ENCODE measurements at regions not wholly inside any gene's neighbourhood (a gene's known extent, or its start where the extent isn't known, plus 50 kb on each side); places are given as distances from the start of the nearest gene placed in this dataset.

- CTCF ChIA-PET, result no interaction called here
- no peak overlapping the region for H3K4me2 ChIP-seq
Measured at GRCh38 chr4:91916219-91916618, 387.5 kb upstream of the GRID2 start.

DNA sequence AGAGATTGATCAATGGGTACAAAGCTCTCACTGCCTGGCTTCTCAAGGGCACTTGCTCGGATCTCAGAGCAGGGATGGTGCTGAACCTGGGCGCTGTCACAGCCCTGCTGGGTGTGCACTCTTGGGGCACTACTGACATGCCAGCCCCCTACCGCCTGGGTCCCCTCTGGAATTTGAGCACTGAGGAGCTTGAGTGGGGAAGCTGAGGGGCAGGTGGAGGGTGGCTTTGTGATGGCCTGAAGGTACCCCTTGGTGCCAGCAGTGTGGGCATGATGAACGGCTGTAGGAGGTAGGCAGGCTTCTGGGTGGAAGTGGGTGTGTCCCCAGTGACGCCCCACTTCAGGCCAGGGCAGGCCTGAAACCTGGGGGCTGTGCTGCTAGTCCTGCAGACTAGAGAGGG is 379.1 kb upstream of the GRID2 start:
- H3K9me2 ChIP-seq (ENCODE audit: insufficient read depth), result no peaks in the 10 kb centered on the region
- H3K27ac ChIP-seq, result no peak overlapping the region
- no peak overlapping the region for H3K4me2 ChIP-seq
- ChIA-PET POLR2A (ENCODE audit: unreplicated experiment) (no interaction called here), CTCF (no interaction called here)
- no TSS peak for BruUV-seq (replicated peaks)
- no peak overlapping the region for H3K4me3 ChIP-seq
- intact Hi-C loops (cut with micrococcal nuclease; ENCODE audit: unreplicated experiment), result no loop called here
- H2AFZ ChIP-seq, result no peak overlapping the region
- TF ChIP-seq, protein P1, sequence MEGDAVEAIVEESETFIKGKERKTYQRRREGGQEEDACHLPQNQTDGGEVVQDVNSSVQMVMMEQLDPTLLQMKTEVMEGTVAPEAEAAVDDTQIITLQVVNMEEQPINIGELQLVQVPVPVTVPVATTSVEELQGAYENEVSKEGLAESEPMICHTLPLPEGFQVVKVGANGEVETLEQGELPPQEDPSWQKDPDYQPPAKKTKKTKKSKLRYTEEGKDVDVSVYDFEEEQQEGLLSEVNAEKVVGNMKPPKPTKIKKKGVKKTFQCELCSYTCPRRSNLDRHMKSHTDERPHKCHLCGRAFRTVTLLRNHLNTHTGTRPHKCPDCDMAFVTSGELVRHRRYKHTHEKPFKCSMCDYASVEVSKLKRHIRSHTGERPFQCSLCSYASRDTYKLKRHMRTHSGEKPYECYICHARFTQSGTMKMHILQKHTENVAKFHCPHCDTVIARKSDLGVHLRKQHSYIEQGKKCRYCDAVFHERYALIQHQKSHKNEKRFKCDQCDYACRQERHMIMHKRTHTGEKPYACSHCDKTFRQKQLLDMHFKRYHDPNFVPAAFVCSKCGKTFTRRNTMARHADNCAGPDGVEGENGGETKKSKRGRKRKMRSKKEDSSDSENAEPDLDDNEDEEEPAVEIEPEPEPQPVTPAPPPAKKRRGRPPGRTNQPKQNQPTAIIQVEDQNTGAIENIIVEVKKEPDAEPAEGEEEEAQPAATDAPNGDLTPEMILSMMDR (conservative IDR thresholded peaks at IDR 0.05), result no peak
- TF ChIP-seq EZH2 (IDR thresholded peaks at IDR 0.05; ENCODE audit: low read depth), result no peak
- H3K9me3 ChIP-seq (ENCODE audit: insufficient read depth, low read depth), result no peaks in the 10 kb centered on the region
- H3F3A ChIP-seq (ENCODE audit: insufficient read depth, low read depth), result no peaks in the 10 kb centered on the region
- no peaks in the 10 kb centered on the region for H3K4me1 ChIP-seq (replicated peaks; ENCODE audit: insufficient read depth)
- no peaks in the 10 kb centered on the region for H3K27me3 ChIP-seq (ENCODE audit: insufficient read depth, low read depth)
- no peaks in the 10 kb centered on the region for H4K20me1 ChIP-seq (ENCODE audit: insufficient read depth)
- DNase-seq, result no peak
- no peaks in the 10 kb centered on the region for H3K79me2 ChIP-seq (ENCODE audit: low read depth)
- H3K36me3 ChIP-seq (ENCODE audit: low read depth), result no peaks in the 10 kb centered on the region

More at GRCh38 chr4:91916219-91916618, 387.5 kb upstream of the GRID2 start:
- no peak overlapping the region for H3K27ac ChIP-seq
- no peaks in the 10 kb centered on the region for H3K9me2 ChIP-seq (ENCODE audit: insufficient read depth)
- no peaks in the 10 kb centered on the region for H3K79me2 ChIP-seq (ENCODE audit: low read depth)
- no peaks in the 10 kb centered on the region for H3K9me3 ChIP-seq (ENCODE audit: insufficient read depth, low read depth)
- no peaks in the 10 kb centered on the region for H3K4me1 ChIP-seq (replicated peaks; ENCODE audit: insufficient read depth)
- TF ChIP-seq, protein P1 (conservative IDR thresholded peaks at IDR 0.05), result no peak
- no peak for TF ChIP-seq EZH2 (IDR thresholded peaks at IDR 0.05; ENCODE audit: low read depth)
- no peaks in the 10 kb centered on the region for H3K27me3 ChIP-seq (ENCODE audit: insufficient read depth, low read depth)
- H3K36me3 ChIP-seq (ENCODE audit: low read depth), result no peaks in the 10 kb centered on the region
- POLR2A ChIA-PET (ENCODE audit: unreplicated experiment), result no interaction called here
- no peaks in the 10 kb centered on the region for H3F3A ChIP-seq (ENCODE audit: insufficient read depth, low read depth)
- BruUV-seq (replicated peaks), result no TSS peak
- no peaks in the 10 kb centered on the region for H4K20me1 ChIP-seq (ENCODE audit: insufficient read depth)
- no peak for DNase-seq
- H2AFZ ChIP-seq, result no peak overlapping the region
- intact Hi-C loops (cut with micrococcal nuclease; ENCODE audit: unreplicated experiment), result no loop called here
- no peak overlapping the region for H3K4me3 ChIP-seq

- no peak overlapping the region for H3K4me2 ChIP-seq
- no peak for DNase-seq
- no TSS peak for BruUV-seq (replicated peaks)
Measured at GRCh38 chr4:91935217-91935616, 368.5 kb upstream of the GRID2 start.

More at GRCh38 chr4:91935217-91935616, 368.5 kb upstream of the GRID2 start:
- no peaks in the 10 kb centered on the region for H3K36me3 ChIP-seq (ENCODE audit: low read depth)
- TF ChIP-seq, protein P1 (conservative IDR thresholded peaks at IDR 0.05), result no peak
- no peak for TF ChIP-seq EZH2 (IDR thresholded peaks at IDR 0.05; ENCODE audit: low read depth)
- no peaks in the 10 kb centered on the region for H4K20me1 ChIP-seq (ENCODE audit: insufficient read depth)
- no peak overlapping the region for H3K4me3 ChIP-seq
- H3F3A ChIP-seq (ENCODE audit: insufficient read depth, low read depth), result no peaks in the 10 kb centered on the region
- CTCF ChIA-PET, result no interaction called here
- H3K9me3 ChIP-seq (ENCODE audit: insufficient read depth, low read depth), result no peaks in the 10 kb centered on the region
- no peak overlapping the region for H3K27ac ChIP-seq
- intact Hi-C loops (cut with micrococcal nuclease; ENCODE audit: unreplicated experiment), result no loop called here
- POLR2A ChIA-PET (ENCODE audit: unreplicated experiment), result no interaction called here
- no peak overlapping the region for H2AFZ ChIP-seq
- H3K9me2 ChIP-seq (ENCODE audit: insufficient read depth), result no peaks in the 10 kb centered on the region
- H3K4me1 ChIP-seq (replicated peaks; ENCODE audit: insufficient read depth), result no peaks in the 10 kb centered on the region
- no peaks in the 10 kb centered on the region for H3K27me3 ChIP-seq (ENCODE audit: insufficient read depth, low read depth)
- H3K79me2 ChIP-seq (ENCODE audit: low read depth), result no peaks in the 10 kb centered on the region

All from PC-9 (cell line).